Adrenal gland (tissue), 9 donors: ENCODE measurements at regions not wholly inside any gene's neighbourhood (a gene's known extent, or its start where the extent isn't known, plus 50 kb on each side); places are given as distances from the start of the nearest gene placed in this dataset.

Source experiments
- DNase-seq, 7 donors: peaks; one replicate each; pipeline ENCODE4 v3.0.0-alpha.2; 2019 to 2020
- H3K27ac ChIP-seq, 5 donors: fragments of 200-600 bp; sonication (generic) in 4 of 5; 1 replicate in 3 of 5; 2 replicates in 2 of 5; pipeline versions ENCODE4 v1.5.1 to v1.8.0; 2016 to 2020; ENCODE audit warnings: mild to moderate bottlenecking in 1 of 5
- H3K27me3 ChIP-seq: fragments of 200-600 bp; 2 replicates; pipeline ENCODE4 v1.8.0; 2021
- H3K36me3 ChIP-seq, 2 donors: fragments of 200-600 bp; replicated peaks in 1 of 2; 1 replicate in 1 of 2; 2 replicates in 1 of 2; pipeline versions ENCODE4 v1.5.1 to v1.8.0; 2018 to 2022
- H3K4me1 ChIP-seq, 2 donors: fragments of 200-600 bp; replicated peaks in 1 of 2; 1 replicate in 1 of 2; 2 replicates in 1 of 2; pipeline versions ENCODE4 v1.5.1 to v1.8.0; 2018 to 2021
- H3K4me3 ChIP-seq, 4 donors: fragments of 200-600 bp; sonication (generic) in 3 of 4; one replicate each; pipeline ENCODE4 v1.5.1; 2016 to 2018
- H3K9me3 ChIP-seq, 3 donors: fragments of 200-600 bp; sonication (generic) in 1 of 3; replicated peaks in 1 of 3; 1 replicate in 2 of 3; 2 replicates in 1 of 3; pipeline versions ENCODE4 v1.5.1 to v1.8.0; 2016 to 2021
- CTCF ChIP-seq, 6 experiments: fragments of 450-650 bp in 4 of 6; fragments of 200-600 bp in 2 of 6; sonication (generic) in 1 of 6; IDR thresholded peaks; 1 replicate in 5 of 6; 2 replicates in 1 of 6; pipeline versions ENCODE4 v1.5.1 to v1.8.0; 2016 to 2021; ENCODE audit warnings: antibody characterized with exemption in 6 of 6, mild to moderate bottlenecking in 2 of 6, moderate library complexity in 1 of 6
- POLR2A ChIP-seq, 2 donors: fragments of 450-650 bp; IDR thresholded peaks; one replicate each; pipeline ENCODE4 v1.6.1; 2017; ENCODE audit warnings: antibody characterized with exemption in 2 of 2, mild to moderate bottlenecking in 2 of 2, moderate library complexity in 1 of 2
- WGBS, 4 donors: extraction: QIAGEN DNeasy Blood & Tissue Kit in 2 of 4; methylation state at CpG; one replicate each; pipeline versions ENCODE4 v1.1.5 to v1.1.7; 2013 to 2017; 5-methylcytosine and 5-hydroxymethylcytosine counted together
- intact Hi-C, 2 donors: fragments of 100-400 bp; cut with DNase I; formaldehyde crosslinking; loops; one replicate each; pipeline versions ENCODE4 v1.14.1 to v1.15.0; 2022 to 2023
- donor health status: healthy with polysubstance abuse.
- donor health status: Bipolar disorder and iron deficiency.
- donor health status: DM: yes; HTN: yes; CAD: no.
- donor health status: DM: no; HTN: no; CAD: no.
- donor health status: DM: no; HTN: no; CAD: no.

- DNase-seq, result no peak
- Histone ChIP-seq H3K4me3 (no peak overlapping the region), H3K9me3 (no peaks in the 10 kb centered on the region), H3K27ac (no peak overlapping the region), H3K27me3 (no peaks in the 10 kb centered on the region), H3K4me1 (no peaks in the 10 kb centered on the region), H3K36me3 (no peaks in the 10 kb centered on the region)
- intact Hi-C loops, result no loop called here
- no peak for TF ChIP-seq CTCF (IDR thresholded peaks at IDR 0.05)
- TF ChIP-seq POLR2A (IDR thresholded peaks at IDR 0.05), result no peak
These were observed 96.6 kb downstream of the SOCS6 start for GRCh38 chr18:70385474-70385873.

GRCh38 chr18:70384181-70384790 lies 95.4 kb downstream of the SOCS6 start:
- no peak for TF ChIP-seq POLR2A (IDR thresholded peaks at IDR 0.05)
- TF ChIP-seq CTCF (IDR thresholded peaks at IDR 0.05), result no peak
- no peak overlapping the region for H3K27ac ChIP-seq
- 56 to 67% (median 61%) methylated on average over 6 of the region's 6 CpGs for WGBS, 4 donors
- no peaks in the 10 kb centered on the region for H3K4me1 ChIP-seq
- no peak overlapping the region for H3K4me3 ChIP-seq
- intact Hi-C loops, result no loop called here
- no peaks in the 10 kb centered on the region for H3K9me3 ChIP-seq
- H3K36me3 ChIP-seq, result no peaks in the 10 kb centered on the region
- DNase-seq, result peak in 4 of 7 donors; percentile 23 to 57 (median 26)
- H3K27me3 ChIP-seq, result no peaks in the 10 kb centered on the region

GRCh38 chr18:70382992-70383717 lies 94.3 kb downstream of the SOCS6 start:
- no peaks in the 10 kb centered on the region for H3K4me1 ChIP-seq
- H3K36me3 ChIP-seq, result no peaks in the 10 kb centered on the region
- no peaks in the 10 kb centered on the region for H3K9me3 ChIP-seq
- no peak for DNase-seq
- TF ChIP-seq POLR2A (IDR thresholded peaks at IDR 0.05) (no peak), CTCF (IDR thresholded peaks at IDR 0.05) (no peak)
- WGBS, 4 donors, result 77 to 83% (median 80%) methylated on average over 14 of the region's 14 CpGs
- H3K4me3 ChIP-seq, result no peak overlapping the region
- H3K27ac ChIP-seq, result no peak overlapping the region
- H3K27me3 ChIP-seq, result no peaks in the 10 kb centered on the region
- intact Hi-C loops, result no loop called here

- no peak for DNase-seq
- intact Hi-C loops, result no loop called here
- no peak overlapping the region for H3K4me3 ChIP-seq
- no peak overlapping the region for H3K27ac ChIP-seq
- 75 to 80% (median 77%) methylated on average over 7 of the region's 7 CpGs for WGBS, 4 donors
- H3K36me3 ChIP-seq, result no peaks in the 10 kb centered on the region
- no peaks in the 10 kb centered on the region for H3K9me3 ChIP-seq
- TF ChIP-seq POLR2A (IDR thresholded peaks at IDR 0.05) (no peak), CTCF (IDR thresholded peaks at IDR 0.05) (no peak)
- no peaks in the 10 kb centered on the region for H3K27me3 ChIP-seq
- no peaks in the 10 kb centered on the region for H3K4me1 ChIP-seq
These were observed 93.2 kb downstream of the SOCS6 start for GRCh38 chr18:70382017-70382416.
